HG02623 (cell line): ENCODE measurements at regions not wholly inside any gene's neighbourhood (a gene's known extent, or its start where the extent isn't known, plus 50 kb on each side); places are given as distances from the start of the nearest gene placed in this dataset.
A peak's percentile ranks its signal among the peaks of the same experiment; 100 is the strongest.

Experiments
- ATAC-seq: cut with Tn5 transposase; IDR thresholded peaks from one replicate; pipeline ENCODE4 v1.9.1; 2021; ENCODE audit warnings: moderate library complexity; ENCODE audit not compliant: unreplicated experiment

- no peak for ATAC-seq
These were observed 165.8 kb downstream of the UBE2E3 start for GRCh38 chr2:181146171-181146570.

- ATAC-seq: no peak
These were observed 168.7 kb downstream of the UBE2E3 start for GRCh38 chr2:181149056-181149455.

- ATAC-seq: no peak
These were observed 171.8 kb downstream of the UBE2E3 start for GRCh38 chr2:181152226-181152625.

- no peak for ATAC-seq
These were observed 172.3 kb downstream of the UBE2E3 start for GRCh38 chr2:181152701-181153100.

- ATAC-seq: no peak
These were observed 173.5 kb downstream of the UBE2E3 start for GRCh38 chr2:181153886-181154285.

GRCh38 chr2:181157326-181157725, 176.9 kb downstream of the UBE2E3 start:
- ATAC-seq: no peak

GRCh38 chr2:181158427-181158826, 178.0 kb downstream of the UBE2E3 start:
- no peak for ATAC-seq

GRCh38 chr2:181161615-181162014, 181.2 kb downstream of the UBE2E3 start:
- ATAC-seq: no peak

GRCh38 chr2:181163139-181163538, 182.7 kb downstream of the UBE2E3 start:
- ATAC-seq: no peak

- no peak for ATAC-seq
These were observed 183.3 kb downstream of the UBE2E3 start for GRCh38 chr2:181163691-181164090.

- ATAC-seq: peak; percentile 49
These were observed 184.3 kb downstream of the UBE2E3 start for GRCh38 chr2:181164699-181165098.

- peak; percentile 69 for ATAC-seq
These were observed 184.9 kb downstream of the UBE2E3 start for GRCh38 chr2:181165199-181165868.

- ATAC-seq: no peak
These were observed 189.1 kb downstream of the UBE2E3 start for GRCh38 chr2:181169503-181169902.

GRCh38 chr2:181170256-181170655, 189.9 kb downstream of the UBE2E3 start:
- no peak for ATAC-seq

GRCh38 chr2:181172676-181173075, 192.3 kb downstream of the UBE2E3 start:
- ATAC-seq: no peak

- ATAC-seq: no peak
These were observed 194.5 kb downstream of the UBE2E3 start for GRCh38 chr2:181174611-181175580.

- ATAC-seq: no peak
These were observed 196.1 kb downstream of the UBE2E3 start for GRCh38 chr2:181176540-181176939.

- ATAC-seq: no peak
These were observed 197.0 kb downstream of the UBE2E3 start for GRCh38 chr2:181177376-181177775.

GRCh38 chr2:181178130-181178529, 197.7 kb downstream of the UBE2E3 start:
- peak; percentile 41 for ATAC-seq

GRCh38 chr2:181178823-181179412, 198.5 kb downstream of the UBE2E3 start:
- ATAC-seq: no peak

GRCh38 chr2:181183878-181184542, 203.6 kb downstream of the UBE2E3 start:
- peak; percentile 97 for ATAC-seq
